Keratinocyte (primary cell): ENCODE measurements at regions not wholly inside any gene's neighbourhood (a gene's known extent, or its start where the extent isn't known, plus 50 kb on each side); places are given as distances from the start of the nearest gene placed in this dataset.

ENCODE experiments used
- CTCF ChIP-seq, 3 experiments: IDR thresholded peaks in 1 of 3; conservative IDR thresholded peaks in 1 of 3; optimal IDR thresholded peaks in 1 of 3; 2 replicates in 2 of 3; 3 replicates in 1 of 3; pipeline versions ENCODE3 to v1.5.1; 2011; ENCODE audit warnings: low read length in 3 of 3, mild to moderate bottlenecking in 3 of 3, moderate library complexity in 2 of 3, control low read depth in 1 of 3, inconsistent platforms in 1 of 3; ENCODE audit not compliant: insufficient read depth in 2 of 3; ENCODE audit errors: extremely low read depth in 1 of 3
- EZH2 ChIP-seq: IDR thresholded peaks from one replicate; pipeline ENCODE4 v1.6.1; 2012; ENCODE audit warnings: inconsistent platforms, mild to moderate bottlenecking, low read length, moderate library complexity

- TF ChIP-seq CTCF (optimal IDR thresholded peaks at IDR 0.05 in 1 of 3, IDR thresholded peaks at IDR 0.05 in 1 of 3, conservative IDR thresholded peaks at IDR 0.05 in 1 of 3; ENCODE audit: extremely low read depth in 1 of 3, insufficient read depth in 2 of 3, low read length in 3 of 3) = no peak
- TF ChIP-seq EZH2 = no peak
Measured at GRCh38 chr13:94920578-94920977, 208.2 kb upstream of the SOX21 start.
